Right atrium auricular region (tissue), 2 donors: ENCODE measurements at regions not wholly inside any gene's neighbourhood (a gene's known extent, or its start where the extent isn't known, plus 50 kb on each side); places are given as distances from the start of the nearest gene placed in this dataset.
"Not testable (repeated sequence)": the region's sequence is repeated elsewhere in the genome, so short reads cannot be mapped to it uniquely, and the experiment has no call there.

Experiments
- DNase-seq: peaks from one replicate; pipeline ENCODE4 v3.0.0-alpha.2; 2019; ENCODE audit warnings: low spot score
- H3K27ac ChIP-seq, 2 donors: fragments of 200-600 bp; sonication (generic); 1 replicate in 1 of 2; 2 replicates in 1 of 2; pipeline ENCODE4 v1.5.1; 2016 to 2019
- H3K27me3 ChIP-seq, 2 donors: fragments of 200-600 bp; sonication (generic); one replicate each; pipeline versions ENCODE4 v1.5.1 to v1.6.0; 2017 to 2019
- H3K36me3 ChIP-seq: fragments of 200-600 bp; sonication (generic); one replicate; pipeline ENCODE4 v1.5.1; 2016
- H3K4me1 ChIP-seq, 2 donors: fragments of 200-600 bp; sonication (generic); one replicate each; pipeline versions ENCODE4 v1.5.1 to v1.6.0; 2017 to 2019
- H3K4me3 ChIP-seq, 2 donors: fragments of 200-600 bp; sonication (generic); 1 replicate in 1 of 2; 2 replicates in 1 of 2; pipeline ENCODE4 v1.5.1; 2017 to 2019; ENCODE audit warnings: mild to moderate bottlenecking in 1 of 2, moderate library complexity in 1 of 2
- H3K9me3 ChIP-seq, 2 donors: fragments of 200-600 bp; sonication (generic); one replicate each; pipeline ENCODE4 v1.5.1; 2019
- CTCF ChIP-seq, 2 donors: fragments of 200-600 bp; sonication (generic); IDR thresholded peaks; one replicate each; pipeline ENCODE4 v1.5.1; 2019; ENCODE audit warnings: antibody characterized with exemption in 2 of 2

DNA sequence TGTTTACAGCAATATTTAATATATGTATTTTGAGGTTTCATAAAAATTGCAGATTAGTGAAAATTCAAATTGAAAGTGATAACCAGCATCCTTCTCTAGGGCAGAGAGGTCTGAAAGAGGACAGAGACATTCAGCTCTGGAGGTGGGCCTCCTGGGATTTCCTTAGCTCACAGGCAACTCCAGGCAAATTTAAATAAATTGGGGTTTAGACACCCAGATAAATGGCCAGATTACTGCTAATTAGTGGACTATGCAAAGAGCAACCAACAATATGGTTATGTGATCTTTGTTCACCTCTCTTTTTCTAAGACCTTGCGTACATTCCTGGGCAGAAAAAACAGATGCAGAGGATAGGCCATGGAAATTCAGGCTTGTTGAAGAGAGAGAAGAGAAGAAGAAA is 1282.8 kb upstream of the ACVR2A start:
- H3K27me3 ChIP-seq: no peaks in the 10 kb centered on the region
- no peak for DNase-seq
- no peak overlapping the region for H3K4me3 ChIP-seq
- no peaks in the 10 kb centered on the region for H3K36me3 ChIP-seq
- no peak for TF ChIP-seq CTCF (IDR thresholded peaks at IDR 0.05)
- no peaks in the 10 kb centered on the region for H3K9me3 ChIP-seq
- no peaks in the 10 kb centered on the region for H3K4me1 ChIP-seq
- H3K27ac ChIP-seq: no peak overlapping the region

DNA sequence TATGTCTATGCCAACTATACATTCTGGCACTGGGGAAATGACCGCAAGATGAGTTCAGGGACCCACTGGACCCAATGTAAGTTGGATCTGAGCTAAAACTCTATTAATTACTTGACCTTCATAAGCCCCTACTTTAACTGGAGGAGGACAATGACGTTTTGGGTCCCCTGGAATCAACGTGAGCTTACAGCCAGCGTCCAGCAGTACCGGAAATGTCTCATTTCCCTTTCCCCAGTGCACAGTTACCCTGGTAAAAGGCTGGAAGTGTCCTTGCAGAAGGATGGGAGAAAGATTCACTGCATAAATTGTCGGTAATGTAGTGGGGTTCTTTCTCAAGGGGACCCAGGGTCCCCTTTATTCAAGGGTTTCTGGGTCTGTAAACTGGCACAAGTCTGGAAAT is 1297.6 kb upstream of the ACVR2A start:
- DNase-seq: no peak
- Histone ChIP-seq H3K4me1 (no peaks in the 10 kb centered on the region), H3K27me3 (no peaks in the 10 kb centered on the region), H3K9me3 (no peaks in the 10 kb centered on the region), H3K36me3 (no peaks in the 10 kb centered on the region), H3K4me3 (no peak overlapping the region), H3K27ac (no peak overlapping the region)
- no peak for TF ChIP-seq CTCF (IDR thresholded peaks at IDR 0.05)

DNA sequence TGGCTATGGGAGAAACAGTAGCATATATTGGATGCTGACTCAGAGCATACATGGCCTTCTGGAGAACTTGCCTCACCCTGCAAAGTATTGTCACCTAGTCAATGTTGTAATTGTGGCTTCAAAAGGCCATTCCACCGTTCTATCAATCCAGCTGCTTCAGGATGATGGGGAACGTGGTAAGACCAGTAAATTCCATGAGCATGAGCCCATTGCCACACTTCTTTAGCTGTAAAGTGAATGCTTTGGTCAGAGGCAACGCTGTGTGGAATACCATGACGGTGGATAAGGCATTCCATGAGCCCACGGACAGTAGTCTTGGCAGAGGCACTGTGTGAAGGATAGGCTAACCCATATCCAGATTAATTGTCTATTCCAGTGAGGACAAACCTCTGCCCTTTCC is 1300.1 kb upstream of the ACVR2A start:
- DNase-seq: no peak
- Histone ChIP-seq H3K4me3 (no peak overlapping the region), H3K27me3 (no peaks in the 10 kb centered on the region), H3K27ac (no peak overlapping the region), H3K9me3 (no peaks in the 10 kb centered on the region), H3K36me3 (no peaks in the 10 kb centered on the region), H3K4me1 (no peaks in the 10 kb centered on the region)
- TF ChIP-seq CTCF (IDR thresholded peaks at IDR 0.05): no peak

GRCh38 chr2:146541896-146542295 is 1302.9 kb upstream of the ACVR2A start:
- Histone ChIP-seq H3K27me3 (no peaks in the 10 kb centered on the region), H3K27ac (no peak overlapping the region), H3K4me1 (no peaks in the 10 kb centered on the region), H3K9me3 (no peaks in the 10 kb centered on the region), H3K36me3 (no peaks in the 10 kb centered on the region), H3K4me3 (no peak overlapping the region)
- no peak for DNase-seq
- no peak for TF ChIP-seq CTCF (IDR thresholded peaks at IDR 0.05)

GRCh38 chr2:146540271-146540932 is 1304.4 kb upstream of the ACVR2A start:
- TF ChIP-seq CTCF (IDR thresholded peaks at IDR 0.05): no peak
- Histone ChIP-seq H3K27me3 (no peaks in the 10 kb centered on the region), H3K9me3 (no peaks in the 10 kb centered on the region), H3K36me3 (no peaks in the 10 kb centered on the region), H3K4me1 (no peaks in the 10 kb centered on the region), H3K4me3 (no peak overlapping the region), H3K27ac (no peak overlapping the region)
- no peak for DNase-seq

- not testable (repeated sequence) for H3K4me1 ChIP-seq
Observed at GRCh38 chr2:146539739-146540138, 1305.1 kb upstream of the ACVR2A start.

More at GRCh38 chr2:146539739-146540138, 1305.1 kb upstream of the ACVR2A start:
- not testable (repeated sequence) for DNase-seq, H3K27ac ChIP-seq, H3K36me3 ChIP-seq, H3K4me3 ChIP-seq, H3K9me3 ChIP-seq, H3K27me3 ChIP-seq
